GM21367 (cell line): ENCODE measurements at regions not wholly inside any gene's neighbourhood (a gene's known extent, or its start where the extent isn't known, plus 50 kb on each side); places are given as distances from the start of the nearest gene placed in this dataset.
A peak's percentile ranks its signal among the peaks of the same experiment; 100 is the strongest.

ENCODE experiments used
- ATAC-seq: cut with Tn5 transposase; IDR thresholded peaks from one replicate; pipeline ENCODE4 v1.9.1; 2021; ENCODE audit not compliant: unreplicated experiment

GRCh38 chr1:116262207-116262994, 110.6 kb upstream of the ATP1A1 start:
- no peak for ATAC-seq

GRCh38 chr1:116262995-116263385, 110.1 kb upstream of the ATP1A1 start:
- no peak for ATAC-seq

GRCh38 chr1:116265931-116266863, 106.8 kb upstream of the ATP1A1 start:
- ATAC-seq: no peak

GRCh38 chr1:116266864-116267212, 106.2 kb upstream of the ATP1A1 start:
- ATAC-seq: no peak

GRCh38 chr1:116268211-116268610, 104.8 kb upstream of the ATP1A1 start:
- no peak for ATAC-seq

GRCh38 chr1:116270316-116271057, 102.6 kb upstream of the ATP1A1 start:
- ATAC-seq: no peak

- ATAC-seq: no peak
Observed at GRCh38 chr1:116273042-116273783, 99.8 kb upstream of the ATP1A1 start.

GRCh38 chr1:116276532-116276931, 96.5 kb upstream of the ATP1A1 start:
- ATAC-seq: no peak

GRCh38 chr1:116277840-116278540, 95.1 kb upstream of the ATP1A1 start:
- ATAC-seq: no peak

- ATAC-seq: no peak
Observed at GRCh38 chr1:116278541-116278866, 94.5 kb upstream of the ATP1A1 start.

- no peak for ATAC-seq
Observed at GRCh38 chr1:116279715-116280114, 93.3 kb upstream of the ATP1A1 start.

GRCh38 chr1:116284819-116285390, 88.1 kb upstream of the ATP1A1 start:
- ATAC-seq: no peak

GRCh38 chr1:116286541-116286971, 86.5 kb upstream of the ATP1A1 start:
- ATAC-seq: no peak

- no peak for ATAC-seq
Observed at GRCh38 chr1:116287341-116288200, 85.5 kb upstream of the ATP1A1 start.

- ATAC-seq: peak; percentile 86
Observed at GRCh38 chr1:116288201-116288598, 84.8 kb upstream of the ATP1A1 start.

GRCh38 chr1:116289193-116289592, 83.9 kb upstream of the ATP1A1 start:
- no peak for ATAC-seq

GRCh38 chr1:116290085-116290705, 82.8 kb upstream of the ATP1A1 start:
- no peak for ATAC-seq

- no peak for ATAC-seq
Observed at GRCh38 chr1:116291024-116291423, 82.0 kb upstream of the ATP1A1 start.
